SU-DHL-6 (cell line): ENCODE measurements at regions not wholly inside any gene's neighbourhood (a gene's known extent, or its start where the extent isn't known, plus 50 kb on each side); places are given as distances from the start of the nearest gene placed in this dataset.

Source experiments
- EZH2phosphoT487 ChIP-seq: fragments of 200-600 bp; sonication (generic), shearing (Covaris generic); conservative IDR thresholded peaks from 2 replicates; pipeline ENCODE4 v1.6.1; 2018; ENCODE audit warnings: mild to moderate bottlenecking, antibody characterized with exemption, low read length, moderate library complexity, mixed read lengths
- TF ChIP-seq, protein P1 (sequence below): fragments of 200-600 bp; sonication (generic); IDR thresholded peaks from one replicate; pipeline ENCODE4 v1.5.1; 2017; ENCODE audit warnings: antibody characterized with exemption, mild to moderate bottlenecking, low read length, moderate library complexity; ENCODE audit not compliant: insufficient read depth, poor library complexity, severe bottlenecking

DNA sequence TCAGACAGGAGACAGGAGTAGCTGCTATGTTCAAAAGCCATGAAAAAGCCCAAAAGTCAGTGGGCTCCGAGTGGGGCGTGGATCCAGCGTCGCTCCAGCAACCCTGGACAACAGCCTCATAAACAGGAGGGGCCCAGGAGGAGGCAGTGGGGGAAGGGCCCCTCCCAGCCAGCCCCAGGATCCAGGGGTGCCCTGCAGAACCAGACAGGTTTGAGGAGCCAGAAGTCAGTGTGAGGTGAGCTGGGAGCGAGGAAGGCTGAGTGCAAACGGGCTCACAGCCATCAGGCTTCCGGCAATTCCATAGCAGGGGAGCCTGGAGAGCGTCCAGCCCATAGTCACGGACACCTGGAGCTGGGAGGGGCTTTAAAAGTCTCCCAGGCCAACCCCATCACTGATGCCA lies 217.7 kb downstream of the MN1 start:
- TF ChIP-seq, protein P1, sequence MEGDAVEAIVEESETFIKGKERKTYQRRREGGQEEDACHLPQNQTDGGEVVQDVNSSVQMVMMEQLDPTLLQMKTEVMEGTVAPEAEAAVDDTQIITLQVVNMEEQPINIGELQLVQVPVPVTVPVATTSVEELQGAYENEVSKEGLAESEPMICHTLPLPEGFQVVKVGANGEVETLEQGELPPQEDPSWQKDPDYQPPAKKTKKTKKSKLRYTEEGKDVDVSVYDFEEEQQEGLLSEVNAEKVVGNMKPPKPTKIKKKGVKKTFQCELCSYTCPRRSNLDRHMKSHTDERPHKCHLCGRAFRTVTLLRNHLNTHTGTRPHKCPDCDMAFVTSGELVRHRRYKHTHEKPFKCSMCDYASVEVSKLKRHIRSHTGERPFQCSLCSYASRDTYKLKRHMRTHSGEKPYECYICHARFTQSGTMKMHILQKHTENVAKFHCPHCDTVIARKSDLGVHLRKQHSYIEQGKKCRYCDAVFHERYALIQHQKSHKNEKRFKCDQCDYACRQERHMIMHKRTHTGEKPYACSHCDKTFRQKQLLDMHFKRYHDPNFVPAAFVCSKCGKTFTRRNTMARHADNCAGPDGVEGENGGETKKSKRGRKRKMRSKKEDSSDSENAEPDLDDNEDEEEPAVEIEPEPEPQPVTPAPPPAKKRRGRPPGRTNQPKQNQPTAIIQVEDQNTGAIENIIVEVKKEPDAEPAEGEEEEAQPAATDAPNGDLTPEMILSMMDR = no peak
- no peak for TF ChIP-seq EZH2phosphoT487
